ENCODE measurements at regions not wholly inside any gene's neighbourhood (a gene's known extent, or its start where the extent isn't known, plus 50 kb on each side); places are given as distances from the start of the nearest gene placed in this dataset.

DNA sequence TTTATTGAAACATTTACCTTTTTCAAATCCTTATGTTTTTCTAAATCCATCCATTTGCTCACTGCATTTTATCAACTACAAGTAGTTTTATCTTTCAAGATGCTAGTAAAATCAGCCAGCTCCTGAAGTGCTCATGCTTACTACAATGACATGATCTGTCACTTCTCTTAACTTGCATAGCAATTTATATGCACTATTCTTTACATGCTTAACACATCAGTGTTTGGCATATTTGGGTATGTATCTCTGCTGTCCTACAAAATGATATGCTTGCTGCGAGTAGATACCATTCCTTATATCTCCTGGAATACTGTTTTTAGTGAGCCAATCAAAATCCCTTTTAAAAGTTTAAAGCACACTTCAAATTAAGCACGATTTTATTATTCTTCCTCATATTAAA is 2726.8 kb downstream of the PCDH7 start:
- TF ChIP-seq, protein P1, sequence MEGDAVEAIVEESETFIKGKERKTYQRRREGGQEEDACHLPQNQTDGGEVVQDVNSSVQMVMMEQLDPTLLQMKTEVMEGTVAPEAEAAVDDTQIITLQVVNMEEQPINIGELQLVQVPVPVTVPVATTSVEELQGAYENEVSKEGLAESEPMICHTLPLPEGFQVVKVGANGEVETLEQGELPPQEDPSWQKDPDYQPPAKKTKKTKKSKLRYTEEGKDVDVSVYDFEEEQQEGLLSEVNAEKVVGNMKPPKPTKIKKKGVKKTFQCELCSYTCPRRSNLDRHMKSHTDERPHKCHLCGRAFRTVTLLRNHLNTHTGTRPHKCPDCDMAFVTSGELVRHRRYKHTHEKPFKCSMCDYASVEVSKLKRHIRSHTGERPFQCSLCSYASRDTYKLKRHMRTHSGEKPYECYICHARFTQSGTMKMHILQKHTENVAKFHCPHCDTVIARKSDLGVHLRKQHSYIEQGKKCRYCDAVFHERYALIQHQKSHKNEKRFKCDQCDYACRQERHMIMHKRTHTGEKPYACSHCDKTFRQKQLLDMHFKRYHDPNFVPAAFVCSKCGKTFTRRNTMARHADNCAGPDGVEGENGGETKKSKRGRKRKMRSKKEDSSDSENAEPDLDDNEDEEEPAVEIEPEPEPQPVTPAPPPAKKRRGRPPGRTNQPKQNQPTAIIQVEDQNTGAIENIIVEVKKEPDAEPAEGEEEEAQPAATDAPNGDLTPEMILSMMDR (conservative IDR thresholded peaks at IDR 0.05; ENCODE audit: low read depth, low read length): no peak
- no peak for TF ChIP-seq EZH2 (IDR thresholded peaks at IDR 0.05; ENCODE audit: low read length, unreplicated experiment)
